Left kidney (tissue), 1 donor: ENCODE measurements at regions not wholly inside any gene's neighbourhood (a gene's known extent, or its start where the extent isn't known, plus 50 kb on each side); places are given as distances from the start of the nearest gene placed in this dataset.
"Not testable (repeated sequence)": the region's sequence is repeated elsewhere in the genome, so short reads cannot be mapped to it uniquely, and the experiment has no call there.

Experiments used
- DNase-seq: peaks from one replicate; pipeline ENCODE4 v3.0.0-alpha.2; 2013

- no peak for DNase-seq
Observed at GRCh38 chrX:37904833-37905232, 57.5 kb upstream of the DYNLT3 start.

- DNase-seq = peak; percentile 26
Observed at GRCh38 chrX:37905436-37906147, 58.2 kb upstream of the DYNLT3 start.

GRCh38 chrX:37906357-37906756 is 59.0 kb upstream of the DYNLT3 start:
- no peak for DNase-seq

GRCh38 chrX:37910186-37910585 is 62.8 kb upstream of the DYNLT3 start:
- DNase-seq = no peak

- no peak for DNase-seq
Observed at GRCh38 chrX:37912304-37912703, 64.9 kb upstream of the DYNLT3 start.

GRCh38 chrX:37912777-37913176 is 65.4 kb upstream of the DYNLT3 start:
- DNase-seq = no peak

DNA sequence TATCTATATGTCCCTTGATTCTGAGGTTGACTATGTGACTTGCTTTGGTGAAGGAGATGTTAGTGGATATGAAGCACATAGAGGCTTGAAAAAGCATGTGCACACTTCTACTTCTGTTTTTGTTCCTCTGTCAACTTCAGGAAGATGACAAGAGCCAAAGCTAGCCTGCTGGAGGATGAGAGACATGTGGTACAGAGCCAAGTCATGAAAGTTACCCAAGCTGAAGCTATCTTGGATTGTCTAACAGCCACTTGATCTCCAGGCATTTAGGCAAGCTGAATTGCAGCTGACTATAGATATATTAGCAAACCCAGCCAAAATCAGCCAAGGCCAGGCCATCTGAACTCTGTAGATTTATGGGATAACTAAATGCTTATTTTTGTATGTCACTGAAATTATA is 70.8 kb upstream of the DYNLT3 start:
- no peak for DNase-seq

DNA sequence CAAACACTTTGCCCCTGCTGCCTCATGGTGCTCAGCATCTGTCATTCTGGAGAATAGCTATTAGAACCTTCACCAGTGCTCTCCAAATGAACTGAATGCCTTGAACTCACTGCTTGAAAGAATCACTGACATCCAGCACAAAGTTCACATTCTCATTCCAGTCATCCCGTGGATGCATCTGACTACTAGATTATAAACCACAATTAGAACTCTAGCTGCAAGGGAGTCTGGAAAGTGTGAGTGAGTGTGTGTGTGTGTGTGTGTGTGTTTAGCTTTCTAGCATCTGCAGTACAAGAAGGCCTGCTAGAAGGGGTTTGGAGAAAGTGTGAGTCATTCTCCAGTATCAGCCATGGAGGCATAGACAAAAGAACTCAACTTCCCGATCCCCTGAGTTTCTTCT is 71.3 kb upstream of the DYNLT3 start:
- DNase-seq = no peak

- DNase-seq = no peak
Observed at GRCh38 chrX:37921758-37922157, 74.4 kb upstream of the DYNLT3 start.

DNA sequence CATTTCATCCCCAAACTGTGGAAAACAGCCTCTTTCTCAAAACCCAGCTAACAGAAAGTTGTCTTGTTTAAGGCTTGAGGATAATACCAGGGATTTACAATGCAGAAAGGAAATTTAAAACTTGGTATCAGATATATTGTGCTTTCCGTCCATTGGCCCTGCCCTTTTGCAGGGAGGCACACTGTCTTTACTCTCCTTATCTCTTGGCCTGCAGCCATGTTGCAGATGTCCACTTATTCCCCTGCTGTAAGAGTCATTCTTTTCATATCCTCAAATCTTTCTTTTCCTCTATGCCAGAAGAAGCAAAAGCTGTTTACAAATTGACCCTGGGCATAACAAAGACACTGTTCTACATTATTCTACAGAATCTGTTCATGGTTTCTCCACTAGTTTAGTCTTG is 75.6 kb upstream of the DYNLT3 start:
- DNase-seq = no peak

DNA sequence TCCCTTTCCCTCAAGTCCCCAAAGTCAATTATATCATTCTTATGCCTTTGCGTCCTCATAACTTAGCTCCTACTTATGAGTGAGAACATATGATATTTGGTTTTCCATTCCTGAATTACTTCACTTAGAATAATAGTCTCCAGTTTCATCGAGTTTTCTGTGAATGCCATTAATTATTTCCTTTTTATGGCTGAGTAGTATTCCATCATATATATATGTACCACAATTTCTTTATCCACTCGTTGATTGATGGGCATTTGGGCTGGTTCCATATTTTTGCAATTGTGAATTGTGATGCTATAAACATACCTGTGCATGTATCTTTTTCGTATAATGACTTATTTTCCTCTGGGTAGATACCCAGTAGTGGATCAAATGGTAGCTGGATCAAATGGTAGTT is 78.4 kb upstream of the DYNLT3 start:
- DNase-seq = not testable (repeated sequence)

GRCh38 chrX:37926700-37927099 is 79.3 kb upstream of the DYNLT3 start:
- DNase-seq = peak; percentile 31

DNA sequence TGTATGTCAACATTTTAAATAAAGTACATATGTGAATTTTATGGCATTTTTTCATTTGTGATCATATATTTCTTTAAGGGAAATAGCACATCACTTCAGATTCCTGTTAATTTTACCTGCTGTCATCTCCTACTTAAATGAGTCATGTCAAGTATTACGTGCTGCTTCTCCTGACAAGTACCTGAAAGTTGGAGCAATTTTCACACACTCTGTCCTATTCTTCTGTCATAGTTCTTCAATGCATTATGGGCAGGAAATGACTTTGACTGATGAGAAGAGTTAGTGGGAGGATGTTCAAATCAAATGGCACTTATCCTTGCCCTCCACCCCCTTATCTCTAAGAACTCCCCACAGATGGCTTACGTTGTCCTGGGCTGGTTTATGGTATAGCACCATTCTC is 64.2 kb upstream of the SYTL5 start:
- no peak for DNase-seq

DNA sequence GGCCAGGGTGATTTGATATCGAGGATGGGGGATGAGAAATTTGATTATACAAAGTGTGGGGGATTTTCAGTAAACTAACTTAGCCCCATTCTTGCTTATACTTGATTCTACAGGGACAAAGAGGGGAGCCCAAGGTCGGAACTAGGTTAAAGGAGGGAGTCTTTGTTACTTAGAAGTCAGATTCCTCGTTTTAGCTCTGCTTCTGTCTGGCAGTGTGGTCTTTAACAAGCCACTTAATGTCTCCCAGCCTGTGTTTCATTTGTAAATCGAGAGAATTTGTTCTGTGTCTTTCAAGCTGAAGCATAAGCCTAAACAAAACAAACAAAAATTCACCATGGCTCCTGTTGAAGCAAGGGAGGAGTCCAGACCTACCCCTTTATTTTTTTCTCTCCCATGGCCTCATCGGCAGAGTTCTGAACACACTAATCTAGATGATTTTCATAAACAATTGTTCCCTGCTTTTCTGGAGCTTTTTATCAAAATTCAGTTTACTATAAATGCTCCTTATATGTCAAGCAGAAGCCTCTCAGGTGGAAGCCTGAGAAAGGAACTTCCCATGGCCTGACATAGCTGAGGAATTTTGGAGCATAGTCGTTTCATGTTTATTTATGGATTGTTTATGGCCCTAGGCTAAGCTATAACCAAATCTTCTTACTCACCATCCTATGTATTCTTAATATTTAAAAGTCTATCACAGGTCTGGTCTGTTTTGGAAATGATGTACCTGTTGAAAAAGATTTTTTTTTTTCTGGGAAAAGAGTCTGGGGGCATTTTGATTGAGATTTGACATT is 62.6 kb upstream of the SYTL5 start:
- no peak for DNase-seq

GRCh38 chrX:37946197-37946596 is 60.2 kb upstream of the SYTL5 start:
- DNase-seq = no peak

DNA sequence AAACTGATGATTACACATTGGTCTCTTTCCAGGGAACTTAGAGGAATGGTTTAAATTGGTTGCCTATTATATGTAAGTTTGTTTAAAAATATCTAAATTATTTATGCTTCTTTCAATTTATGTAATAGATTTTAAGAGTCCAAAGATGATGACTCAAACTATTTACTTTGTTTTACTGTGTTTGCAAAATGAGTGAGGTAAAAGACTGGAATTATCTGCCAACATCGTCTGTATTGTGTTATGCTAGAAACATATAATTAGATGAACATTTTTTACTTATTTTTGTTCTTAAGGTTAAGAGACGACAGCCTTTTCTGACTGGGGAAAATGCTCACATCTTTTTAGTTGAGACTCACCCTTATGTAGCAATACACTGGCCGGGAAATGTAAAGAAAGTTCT is 51.1 kb upstream of the SYTL5 start:
- DNase-seq = no peak

DNA sequence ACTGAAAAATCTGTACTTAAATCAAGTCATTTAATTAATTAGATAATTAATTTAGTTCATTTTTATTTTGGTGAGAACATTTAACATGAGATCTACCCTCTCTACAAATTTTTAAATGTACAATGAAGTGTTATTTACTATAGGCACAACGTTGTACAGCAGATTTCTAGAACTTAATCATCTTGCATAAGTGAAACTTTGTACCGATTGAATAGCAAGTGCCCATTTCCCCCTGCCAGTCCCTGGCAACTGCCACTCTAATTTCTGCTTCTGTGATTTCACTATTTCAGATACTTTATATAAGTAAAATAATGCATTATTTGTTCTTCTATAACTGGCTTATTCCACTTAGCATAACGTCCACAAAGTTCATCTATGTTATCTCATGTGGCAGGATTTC is 50.1 kb upstream of the SYTL5 start:
- no peak for DNase-seq
